ENCODE measurements at regions not wholly inside any gene's neighbourhood (a gene's known extent, or its start where the extent isn't known, plus 50 kb on each side); places are given as distances from the start of the nearest gene placed in this dataset.

DNA sequence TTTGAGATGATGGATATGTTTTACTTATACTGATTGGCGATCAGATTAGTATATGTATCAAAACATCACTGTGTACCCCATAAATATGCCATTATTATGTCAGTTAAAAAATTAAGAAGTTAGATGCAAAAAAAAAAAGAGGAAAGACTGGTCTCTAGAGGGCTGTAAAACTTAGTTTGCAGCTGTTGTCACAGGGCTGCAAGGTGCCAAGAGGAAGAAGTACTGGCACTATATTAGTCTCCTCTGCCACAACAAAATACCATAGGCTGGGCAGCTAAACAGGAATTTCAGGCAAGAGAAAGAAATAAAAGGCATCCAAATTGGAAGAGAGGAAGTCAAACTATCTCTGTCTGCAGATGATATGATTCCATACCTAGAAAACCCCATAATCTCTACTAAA lies 177.8 kb upstream of the PLPP4 start:
- TF ChIP-seq, protein P1, sequence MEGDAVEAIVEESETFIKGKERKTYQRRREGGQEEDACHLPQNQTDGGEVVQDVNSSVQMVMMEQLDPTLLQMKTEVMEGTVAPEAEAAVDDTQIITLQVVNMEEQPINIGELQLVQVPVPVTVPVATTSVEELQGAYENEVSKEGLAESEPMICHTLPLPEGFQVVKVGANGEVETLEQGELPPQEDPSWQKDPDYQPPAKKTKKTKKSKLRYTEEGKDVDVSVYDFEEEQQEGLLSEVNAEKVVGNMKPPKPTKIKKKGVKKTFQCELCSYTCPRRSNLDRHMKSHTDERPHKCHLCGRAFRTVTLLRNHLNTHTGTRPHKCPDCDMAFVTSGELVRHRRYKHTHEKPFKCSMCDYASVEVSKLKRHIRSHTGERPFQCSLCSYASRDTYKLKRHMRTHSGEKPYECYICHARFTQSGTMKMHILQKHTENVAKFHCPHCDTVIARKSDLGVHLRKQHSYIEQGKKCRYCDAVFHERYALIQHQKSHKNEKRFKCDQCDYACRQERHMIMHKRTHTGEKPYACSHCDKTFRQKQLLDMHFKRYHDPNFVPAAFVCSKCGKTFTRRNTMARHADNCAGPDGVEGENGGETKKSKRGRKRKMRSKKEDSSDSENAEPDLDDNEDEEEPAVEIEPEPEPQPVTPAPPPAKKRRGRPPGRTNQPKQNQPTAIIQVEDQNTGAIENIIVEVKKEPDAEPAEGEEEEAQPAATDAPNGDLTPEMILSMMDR (IDR thresholded peaks at IDR 0.05; ENCODE audit: poor library complexity) = no peak
- TF ChIP-seq EZH2 (IDR thresholded peaks at IDR 0.05; ENCODE audit: borderline replicate concordance) (no peak), EZH2phosphoT487 (IDR thresholded peaks at IDR 0.05; ENCODE audit: low read depth, severe bottlenecking, unreplicated experiment) (no peak)
